Ishikawa (cell line): ENCODE measurements at regions not wholly inside any gene's neighbourhood (a gene's known extent, or its start where the extent isn't known, plus 50 kb on each side); places are given as distances from the start of the nearest gene placed in this dataset.

Source experiments
- CEBPB ChIP-seq: IDR thresholded peaks from 2 replicates; pipeline ENCODE4 v1.6.1; 2012
- CREB1 ChIP-seq: IDR thresholded peaks from 2 replicates; pipeline ENCODE4 v1.6.1; 2012; ENCODE audit warnings: low read depth
- EGR1 ChIP-seq: IDR thresholded peaks from 2 replicates; pipeline ENCODE4 v1.6.1; 2012
- EP300 ChIP-seq: IDR thresholded peaks from 2 replicates; pipeline ENCODE4 v1.6.1; 2012; ENCODE audit warnings: borderline replicate concordance
- FOXM1 ChIP-seq: IDR thresholded peaks from 2 replicates; pipeline ENCODE4 v1.6.1; 2012; ENCODE audit warnings: low read depth, borderline replicate concordance
- NFIC ChIP-seq: IDR thresholded peaks from 2 replicates; pipeline ENCODE4 v1.6.1; 2012
- RAD21 ChIP-seq: IDR thresholded peaks from 2 replicates; pipeline ENCODE4 v1.6.1; 2012; ENCODE audit warnings: low read depth
- REST ChIP-seq: IDR thresholded peaks from 2 replicates; pipeline ENCODE4 v1.6.1; 2012; ENCODE audit warnings: low read depth, mild to moderate bottlenecking
- TAF1 ChIP-seq: IDR thresholded peaks from 2 replicates; pipeline ENCODE4 v1.6.1; 2012; ENCODE audit warnings: low read depth, mild to moderate bottlenecking
- TCF12 ChIP-seq: IDR thresholded peaks from 2 replicates; pipeline ENCODE4 v1.6.1; 2012; ENCODE audit warnings: low read depth
- TEAD4 ChIP-seq: IDR thresholded peaks from 2 replicates; pipeline ENCODE4 v1.6.1; 2012
- USF1 ChIP-seq: IDR thresholded peaks from 2 replicates; pipeline ENCODE4 v1.6.1; 2012
- YY1 ChIP-seq: IDR thresholded peaks from 2 replicates; pipeline ENCODE4 v1.6.1; 2012; ENCODE audit warnings: low read depth
- ZBTB7A ChIP-seq: IDR thresholded peaks from 2 replicates; pipeline ENCODE4 v1.6.1; 2012; ENCODE audit warnings: low read depth
- TF ChIP-seq, protein P1 (sequence below): IDR thresholded peaks from 2 replicates; pipeline ENCODE4 v1.6.1; 2012

DNA sequence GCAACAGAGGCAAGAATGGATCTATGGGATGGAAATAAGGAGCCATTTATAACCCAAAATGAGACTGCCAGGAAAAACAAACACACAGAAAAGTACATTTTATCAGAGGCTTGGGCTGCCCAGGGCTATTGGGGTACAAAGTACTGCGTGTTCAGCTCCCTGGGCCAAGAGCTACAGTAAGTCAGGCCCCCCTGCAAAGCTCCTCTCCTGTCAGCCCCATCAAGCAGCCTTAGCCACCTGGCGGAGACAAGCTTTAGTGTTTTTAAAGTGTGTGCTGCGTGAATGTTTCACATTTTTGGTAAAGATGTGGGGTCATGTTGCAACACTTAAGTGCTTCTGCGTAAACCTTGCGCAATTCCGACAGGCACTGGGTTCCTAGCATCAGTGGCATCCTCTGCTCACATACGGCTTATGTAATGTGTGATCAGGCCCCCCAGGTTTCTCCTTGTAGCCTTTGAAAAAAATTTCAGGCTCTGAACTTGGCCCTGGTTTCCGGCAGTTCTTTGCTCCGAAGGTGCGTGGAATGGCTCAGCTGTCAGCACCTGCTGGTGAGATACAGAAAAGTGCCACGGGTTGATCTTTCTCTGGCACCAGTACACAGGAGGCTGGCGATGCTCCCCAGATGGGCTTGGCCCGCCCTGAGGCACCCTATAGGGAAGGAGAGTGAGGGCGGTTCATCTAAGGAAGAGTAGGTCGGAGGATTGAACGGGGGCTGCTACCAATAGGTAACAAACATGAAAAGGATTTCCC, 198.7 kb upstream of the EEA1 start:
- TF ChIP-seq YY1 = no peak
- no peak for TF ChIP-seq REST
- no peak for TF ChIP-seq NFIC
- peak; percentile 64 for TF ChIP-seq CEBPB
- TF ChIP-seq USF1 = no peak
- TF ChIP-seq CREB1 = no peak
- TF ChIP-seq, protein P1, sequence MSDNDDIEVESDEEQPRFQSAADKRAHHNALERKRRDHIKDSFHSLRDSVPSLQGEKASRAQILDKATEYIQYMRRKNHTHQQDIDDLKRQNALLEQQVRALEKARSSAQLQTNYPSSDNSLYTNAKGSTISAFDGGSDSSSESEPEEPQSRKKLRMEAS = no peak
- TF ChIP-seq FOXM1 = no peak

DNA sequence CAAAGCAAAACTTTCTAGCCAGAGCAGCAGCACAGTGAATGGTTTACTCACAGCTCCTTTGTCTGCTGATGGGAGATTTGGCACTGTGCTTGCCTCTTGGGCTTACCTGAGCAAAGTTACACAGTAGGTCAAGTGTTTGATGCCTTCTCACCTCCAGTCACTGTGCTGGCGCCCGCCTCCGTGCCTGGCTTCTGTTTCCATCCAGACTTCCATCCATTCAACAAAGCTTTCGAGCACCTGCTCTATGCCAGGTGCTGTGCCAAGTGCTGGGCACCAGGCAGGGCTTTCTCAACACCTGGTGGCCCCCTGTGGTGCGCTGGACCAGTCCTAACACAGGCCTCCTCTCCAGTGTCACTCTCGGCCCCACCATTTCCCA, 199.2 kb upstream of the EEA1 start:
- TF ChIP-seq EP300 (no peak), CREB1 (no peak), RAD21 (no peak), FOXM1 (no peak), REST (no peak), EGR1 (no peak), NFIC (no peak)

- TF ChIP-seq YY1 = no peak
- no peak for TF ChIP-seq TEAD4
- no peak for TF ChIP-seq TAF1
These were observed 201.4 kb upstream of the EEA1 start for GRCh38 chr12:93130366-93131054.

DNA sequence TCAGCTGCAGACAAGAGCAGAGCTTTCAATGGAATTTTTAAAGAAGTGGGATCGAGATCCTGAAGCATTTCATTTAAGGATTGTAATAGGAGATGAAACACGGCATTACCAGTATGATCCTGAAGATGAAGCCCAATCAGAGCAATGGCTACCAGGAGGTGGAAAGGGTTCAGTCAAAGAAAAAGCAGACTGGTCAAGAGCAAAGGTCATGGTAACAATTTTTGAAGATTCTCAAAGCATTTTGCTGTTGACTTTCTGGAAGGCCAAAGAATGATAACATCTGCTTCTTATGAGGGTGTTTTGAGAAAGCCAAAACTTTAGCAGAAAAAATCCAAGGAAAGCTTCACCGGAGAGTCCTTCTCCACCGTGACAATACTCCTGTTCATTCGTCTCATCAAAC, 204.3 kb upstream of the EEA1 start:
- no peak for TF ChIP-seq USF1
- no peak for TF ChIP-seq FOXM1
- TF ChIP-seq RAD21 = no peak
- TF ChIP-seq TCF12 = no peak
- no peak for TF ChIP-seq NFIC
- TF ChIP-seq EGR1 = no peak
- TF ChIP-seq, protein P1 = no peak
- no peak for TF ChIP-seq EP300
- no peak for TF ChIP-seq YY1
- no peak for TF ChIP-seq TEAD4
- TF ChIP-seq REST = no peak
- no peak for TF ChIP-seq CREB1
- no peak for TF ChIP-seq CEBPB
- no peak for TF ChIP-seq TAF1
- TF ChIP-seq ZBTB7A = no peak
